ENCODE measurements at regions not wholly inside any gene's neighbourhood (a gene's known extent, or its start where the extent isn't known, plus 50 kb on each side); places are given as distances from the start of the nearest gene placed in this dataset.
"Not testable (repeated sequence)": the region's sequence is repeated elsewhere in the genome, so short reads cannot be mapped to it uniquely, and the experiment has no call there.

- no peaks in the 10 kb centered on the region for H3K27me3 ChIP-seq
- no peak overlapping the region for H3K4me3 ChIP-seq
- no peak for DNase-seq (ENCODE audit: low spot score in 2 of 2)
- TF ChIP-seq EP300 (IDR thresholded peaks at IDR 0.05), result no peak
- no peak for TF ChIP-seq POLR2A (IDR thresholded peaks at IDR 0.05)
- TF ChIP-seq, protein P1, sequence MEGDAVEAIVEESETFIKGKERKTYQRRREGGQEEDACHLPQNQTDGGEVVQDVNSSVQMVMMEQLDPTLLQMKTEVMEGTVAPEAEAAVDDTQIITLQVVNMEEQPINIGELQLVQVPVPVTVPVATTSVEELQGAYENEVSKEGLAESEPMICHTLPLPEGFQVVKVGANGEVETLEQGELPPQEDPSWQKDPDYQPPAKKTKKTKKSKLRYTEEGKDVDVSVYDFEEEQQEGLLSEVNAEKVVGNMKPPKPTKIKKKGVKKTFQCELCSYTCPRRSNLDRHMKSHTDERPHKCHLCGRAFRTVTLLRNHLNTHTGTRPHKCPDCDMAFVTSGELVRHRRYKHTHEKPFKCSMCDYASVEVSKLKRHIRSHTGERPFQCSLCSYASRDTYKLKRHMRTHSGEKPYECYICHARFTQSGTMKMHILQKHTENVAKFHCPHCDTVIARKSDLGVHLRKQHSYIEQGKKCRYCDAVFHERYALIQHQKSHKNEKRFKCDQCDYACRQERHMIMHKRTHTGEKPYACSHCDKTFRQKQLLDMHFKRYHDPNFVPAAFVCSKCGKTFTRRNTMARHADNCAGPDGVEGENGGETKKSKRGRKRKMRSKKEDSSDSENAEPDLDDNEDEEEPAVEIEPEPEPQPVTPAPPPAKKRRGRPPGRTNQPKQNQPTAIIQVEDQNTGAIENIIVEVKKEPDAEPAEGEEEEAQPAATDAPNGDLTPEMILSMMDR (IDR thresholded peaks at IDR 0.05), result no peak
- H3K36me3 ChIP-seq, result no peaks in the 10 kb centered on the region
- H3K27ac ChIP-seq, result no peak overlapping the region
- H3K4me1 ChIP-seq, result peaks cover 0 to 6% (median 0%) of the 10 kb centered on the region in 4 donors
- no peaks in the 10 kb centered on the region for H3K9me3 ChIP-seq
- 92 to 100% methylated on average over 2 of the region's 2 CpGs for WGBS, 2 donors
These were observed 184.2 kb upstream of the BET1 start for GRCh38 chr7:94188350-94188749.

DNA sequence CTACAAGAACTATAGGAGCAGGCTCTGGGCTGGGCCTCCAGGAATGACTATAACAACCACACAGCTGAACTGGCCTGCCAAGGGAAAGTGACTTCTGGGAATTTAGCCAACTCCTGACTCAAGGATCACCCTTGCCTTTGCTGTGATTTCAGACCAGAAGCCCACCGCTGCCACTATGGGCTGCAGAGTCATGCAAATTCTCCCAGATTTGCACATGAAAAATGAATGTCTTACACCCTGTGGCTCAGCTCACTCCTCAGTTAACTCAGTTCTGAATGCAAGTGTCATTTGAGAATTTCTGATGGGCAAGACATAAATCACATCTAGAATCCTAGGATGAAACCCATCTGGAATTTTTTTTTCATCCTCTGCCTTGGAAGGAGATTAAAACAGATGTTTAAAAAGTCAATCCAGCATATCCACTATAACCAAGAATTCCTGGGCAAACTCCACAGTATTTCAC is 186.5 kb upstream of the BET1 start:
- H3K36me3 ChIP-seq, result no peaks in the 10 kb centered on the region
- H3K4me3 ChIP-seq, result no peak overlapping the region
- no peaks in the 10 kb centered on the region for H3K9me3 ChIP-seq
- TF ChIP-seq, protein P1 (IDR thresholded peaks at IDR 0.05), result no peak
- TF ChIP-seq EP300 (IDR thresholded peaks at IDR 0.05) (no peak), POLR2A (IDR thresholded peaks at IDR 0.05) (no peak)
- WGBS, 2 donors, result 0% methylated on average over 1 of the region's 1 CpG
- no peaks in the 10 kb centered on the region for H3K27me3 ChIP-seq
- H3K4me1 ChIP-seq, result no peaks in the 10 kb centered on the region
- no peak for DNase-seq (ENCODE audit: low spot score in 2 of 2)
- no peak overlapping the region for H3K27ac ChIP-seq

DNA sequence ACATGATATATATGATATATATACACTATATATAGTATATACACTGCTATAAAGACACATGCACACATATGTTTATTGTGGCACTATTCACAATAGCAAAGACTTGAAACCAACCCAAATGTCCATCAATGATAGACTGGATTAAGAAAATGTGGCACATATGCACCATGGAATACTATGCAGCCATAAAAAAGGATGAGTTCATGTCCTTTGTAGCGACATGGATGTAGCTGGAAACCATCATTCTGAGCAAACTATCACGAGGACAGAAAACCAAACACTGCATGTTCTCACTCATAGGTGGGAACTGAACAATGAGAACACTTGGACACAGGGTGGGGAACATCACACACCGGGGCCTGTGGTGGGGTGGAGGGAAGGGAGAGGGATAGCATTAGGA is 190.3 kb upstream of the BET1 start:
- not testable (repeated sequence) for H3K4me3 ChIP-seq; H3K27me3 ChIP-seq; H3K4me1 ChIP-seq; H3K36me3 ChIP-seq; DNase-seq (ENCODE audit: low spot score in 2 of 2); H3K9me3 ChIP-seq; H3K27ac ChIP-seq
- 94 to 95% methylated on average over 3 of the region's 3 CpGs for WGBS, 2 donors

- DNase-seq (ENCODE audit: low spot score in 2 of 2), result no peak
These were observed 191.0 kb upstream of the BET1 start for GRCh38 chr7:94195201-94195600.

GRCh38 chr7:94195813-94196212 is 191.7 kb upstream of the BET1 start:
- 60 to 63% methylated on average over 1 of the region's 1 CpG for WGBS, 2 donors

More at GRCh38 chr7:94195201-94195600, 191.0 kb upstream of the BET1 start:
- no peaks in the 10 kb centered on the region for H3K27me3 ChIP-seq
- H3K4me3 ChIP-seq, result no peak overlapping the region
- no peaks in the 10 kb centered on the region for H3K36me3 ChIP-seq
- no peak overlapping the region for H3K27ac ChIP-seq
- no peaks in the 10 kb centered on the region for H3K9me3 ChIP-seq
- 95 to 96% methylated on average over 2 of the region's 2 CpGs for WGBS, 2 donors
- TF ChIP-seq, protein P1 (IDR thresholded peaks at IDR 0.05), result no peak
- TF ChIP-seq EP300 (IDR thresholded peaks at IDR 0.05) (no peak), POLR2A (IDR thresholded peaks at IDR 0.05) (no peak)
- H3K4me1 ChIP-seq, result no peaks in the 10 kb centered on the region

More at GRCh38 chr7:94195813-94196212, 191.7 kb upstream of the BET1 start:
- TF ChIP-seq, protein P1 (IDR thresholded peaks at IDR 0.05), result no peak
- TF ChIP-seq EP300 (IDR thresholded peaks at IDR 0.05) (no peak), POLR2A (IDR thresholded peaks at IDR 0.05) (no peak)
- Histone ChIP-seq H3K36me3 (no peaks in the 10 kb centered on the region), H3K4me3 (no peak overlapping the region), H3K4me1 (no peaks in the 10 kb centered on the region), H3K27ac (no peak overlapping the region), H3K27me3 (no peaks in the 10 kb centered on the region), H3K9me3 (no peaks in the 10 kb centered on the region)
- DNase-seq (ENCODE audit: low spot score in 2 of 2), result no peak

All from tibial nerve (tissue), 4 donors.